ENCODE measurements at regions not wholly inside any gene's neighbourhood (a gene's known extent, or its start where the extent isn't known, plus 50 kb on each side); places are given as distances from the start of the nearest gene placed in this dataset.
A peak's percentile ranks its signal among the peaks of the same experiment; 100 is the strongest.

DNA sequence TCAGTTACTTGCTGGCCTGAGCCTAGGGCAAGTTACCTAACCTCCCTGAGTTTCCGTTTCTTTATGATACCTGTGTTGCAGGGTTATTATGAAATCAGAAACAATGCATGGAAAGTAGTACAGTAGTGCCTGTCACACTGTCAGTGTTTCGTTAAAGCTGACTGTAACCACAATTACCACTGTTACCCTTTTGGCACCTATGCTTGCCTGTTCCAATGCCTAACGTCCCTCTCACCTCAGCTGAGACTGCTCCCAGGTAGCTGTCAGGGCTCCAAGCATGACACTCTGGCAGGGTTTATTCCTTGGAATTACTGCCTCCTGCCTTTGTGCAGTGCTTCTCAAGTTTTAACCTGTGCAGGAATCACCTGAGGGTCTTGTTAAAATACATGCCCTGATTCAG, 135.2 kb upstream of the RBMS1 start:
- no peak overlapping the region for H3K27ac Mint-ChIP-seq (ENCODE audit: unreplicated experiment)
- Histone ChIP-seq H3K9me3 (ENCODE audit: insufficient read depth, low read depth, low read length) (no peaks in the 10 kb centered on the region), H3K36me3 (ENCODE audit: insufficient read depth, low read length) (no peaks in the 10 kb centered on the region), H3K79me2 (ENCODE audit: insufficient read depth, low read length) (no peaks in the 10 kb centered on the region), H3K4me3 (ENCODE audit: insufficient read depth, low read depth, low read length) (no peak overlapping the region), H3K27me3 (ENCODE audit: insufficient read depth, low read length) (no peaks in the 10 kb centered on the region), H3K4me2 (ENCODE audit: low read length) (no peak overlapping the region), H3K9ac (ENCODE audit: low read length) (no peak overlapping the region), H3K4me1 (ENCODE audit: insufficient read depth, low read length) (no peaks in the 10 kb centered on the region), H4K20me1 (ENCODE audit: insufficient read depth, low read length) (no peaks in the 10 kb centered on the region), H3K27ac (ENCODE audit: low read depth, low read length) (no peak overlapping the region), H2AFZ (ENCODE audit: low read depth, low read length) (no peak overlapping the region)
- H3K36me3 Mint-ChIP-seq (ENCODE audit: low read depth, unreplicated experiment) = peaks cover 5% of the 10 kb centered on the region
- H3K4me3 Mint-ChIP-seq (ENCODE audit: unreplicated experiment) = no peak overlapping the region
- H3K4me1 Mint-ChIP-seq (ENCODE audit: low read depth, unreplicated experiment) = peaks cover 6% of the 10 kb centered on the region
- FAIRE-seq (no peak), DNase-seq (ENCODE audit: low read depth) (no peak)
- peaks cover 14% of the 10 kb centered on the region for H3K9me3 Mint-ChIP-seq (ENCODE audit: unreplicated experiment)
- no peaks in the 10 kb centered on the region for H3K27me3 Mint-ChIP-seq (ENCODE audit: low read depth, unreplicated experiment)
- no peak for TF ChIP-seq EZH2 (IDR thresholded peaks at IDR 0.05; ENCODE audit: insufficient read depth, low read length)
- TF ChIP-seq, protein P1, sequence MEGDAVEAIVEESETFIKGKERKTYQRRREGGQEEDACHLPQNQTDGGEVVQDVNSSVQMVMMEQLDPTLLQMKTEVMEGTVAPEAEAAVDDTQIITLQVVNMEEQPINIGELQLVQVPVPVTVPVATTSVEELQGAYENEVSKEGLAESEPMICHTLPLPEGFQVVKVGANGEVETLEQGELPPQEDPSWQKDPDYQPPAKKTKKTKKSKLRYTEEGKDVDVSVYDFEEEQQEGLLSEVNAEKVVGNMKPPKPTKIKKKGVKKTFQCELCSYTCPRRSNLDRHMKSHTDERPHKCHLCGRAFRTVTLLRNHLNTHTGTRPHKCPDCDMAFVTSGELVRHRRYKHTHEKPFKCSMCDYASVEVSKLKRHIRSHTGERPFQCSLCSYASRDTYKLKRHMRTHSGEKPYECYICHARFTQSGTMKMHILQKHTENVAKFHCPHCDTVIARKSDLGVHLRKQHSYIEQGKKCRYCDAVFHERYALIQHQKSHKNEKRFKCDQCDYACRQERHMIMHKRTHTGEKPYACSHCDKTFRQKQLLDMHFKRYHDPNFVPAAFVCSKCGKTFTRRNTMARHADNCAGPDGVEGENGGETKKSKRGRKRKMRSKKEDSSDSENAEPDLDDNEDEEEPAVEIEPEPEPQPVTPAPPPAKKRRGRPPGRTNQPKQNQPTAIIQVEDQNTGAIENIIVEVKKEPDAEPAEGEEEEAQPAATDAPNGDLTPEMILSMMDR (IDR thresholded peaks at IDR 0.05; ENCODE audit: insufficient read depth, low read depth, low read length) = no peak

DNA sequence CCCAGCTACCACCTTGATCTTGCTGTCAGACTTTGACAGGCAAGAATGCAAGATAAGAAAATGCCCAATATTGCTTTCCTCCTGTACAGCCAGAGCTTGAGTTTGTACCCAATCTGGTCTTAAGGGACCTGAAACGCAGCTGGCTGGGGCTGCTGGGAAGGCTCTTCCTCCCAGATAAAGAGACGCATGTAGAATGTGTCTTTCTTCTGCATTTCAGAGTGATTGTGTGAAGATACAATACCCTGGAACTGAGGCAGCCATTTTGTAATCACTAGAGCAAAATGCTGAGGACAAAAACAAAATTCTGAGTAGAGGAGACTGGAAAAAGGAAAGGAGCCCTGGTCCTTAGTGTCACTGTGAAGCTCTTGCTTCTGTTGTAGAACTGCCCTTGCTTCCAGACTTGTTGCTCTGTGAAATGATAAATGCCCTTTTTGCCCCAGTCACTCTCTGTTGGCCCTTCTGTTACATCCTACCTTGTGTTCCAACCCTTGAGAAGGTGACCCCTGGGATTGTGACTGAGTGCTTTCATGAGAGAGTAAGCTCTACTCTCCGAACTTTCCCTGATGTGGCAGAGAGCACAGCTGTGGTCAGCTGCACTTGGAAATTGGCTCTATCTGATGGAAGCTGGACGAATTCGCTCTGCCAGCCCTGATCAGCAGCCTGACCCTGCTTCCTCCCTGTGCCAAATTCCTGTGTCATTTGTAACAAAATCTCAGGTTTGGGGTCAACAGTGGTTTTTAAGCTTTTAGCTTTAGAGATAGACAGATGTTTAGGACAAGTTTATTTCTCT, 137.4 kb upstream of the RBMS1 start:
- H3K4me1 Mint-ChIP-seq (ENCODE audit: low read depth, unreplicated experiment) = peaks cover 21% of the 10 kb centered on the region

More for the DNA sequence above, 137.4 kb upstream of the RBMS1 start:
- TF ChIP-seq, protein P1 (IDR thresholded peaks at IDR 0.05; ENCODE audit: insufficient read depth, low read depth, low read length) = no peak
- no peak for TF ChIP-seq EZH2 (IDR thresholded peaks at IDR 0.05; ENCODE audit: insufficient read depth, low read length)
- no peak overlapping the region for H3K4me3 Mint-ChIP-seq (ENCODE audit: unreplicated experiment)
- no peak overlapping the region for H3K27ac Mint-ChIP-seq (ENCODE audit: unreplicated experiment)
- no peak overlapping the region for H3K27ac ChIP-seq (ENCODE audit: low read depth, low read length)
- no peak overlapping the region for H3K9ac ChIP-seq (ENCODE audit: low read length)
- H3K4me2 ChIP-seq (ENCODE audit: low read length) = no peak overlapping the region
- peaks cover 7% of the 10 kb centered on the region for H3K4me1 ChIP-seq (ENCODE audit: insufficient read depth, low read length)
- no peak overlapping the region for H3K4me3 ChIP-seq (ENCODE audit: insufficient read depth, low read depth, low read length)
- H4K20me1 ChIP-seq (ENCODE audit: insufficient read depth, low read length) = no peaks in the 10 kb centered on the region
- H2AFZ ChIP-seq (ENCODE audit: low read depth, low read length) = peak overlapping the region; percentile 35
- FAIRE-seq (no peak), DNase-seq (ENCODE audit: low read depth) (peak; percentile 24)
- no peaks in the 10 kb centered on the region for H3K79me2 ChIP-seq (ENCODE audit: insufficient read depth, low read length)
- H3K9me3 ChIP-seq (ENCODE audit: insufficient read depth, low read depth, low read length) = no peaks in the 10 kb centered on the region
- H3K36me3 ChIP-seq (ENCODE audit: insufficient read depth, low read length) = no peaks in the 10 kb centered on the region
- H3K36me3 Mint-ChIP-seq (ENCODE audit: low read depth, unreplicated experiment) = peaks cover 1% of the 10 kb centered on the region
- H3K9me3 Mint-ChIP-seq (ENCODE audit: unreplicated experiment) = peaks cover 7% of the 10 kb centered on the region
- no peaks in the 10 kb centered on the region for H3K27me3 Mint-ChIP-seq (ENCODE audit: low read depth, unreplicated experiment)
- no peaks in the 10 kb centered on the region for H3K27me3 ChIP-seq (ENCODE audit: insufficient read depth, low read length)

Data from astrocyte (in vitro differentiated cells and primary cell).